SIG-M5 treated with dmso at 0.1 percent for 504 hours (cell line): ENCODE measurements at regions not wholly inside any gene's neighbourhood (a gene's known extent, or its start where the extent isn't known, plus 50 kb on each side); places are given as distances from the start of the nearest gene placed in this dataset.
"Not testable (repeated sequence)": the region's sequence is repeated elsewhere in the genome, so short reads cannot be mapped to it uniquely, and the experiment has no call there.

Source experiments
- DNase-seq: peaks from one replicate; lab custom pipeline; 2025; ENCODE audit not compliant: unreplicated experiment; lab: John Stamatoyannopoulos, UW

DNA sequence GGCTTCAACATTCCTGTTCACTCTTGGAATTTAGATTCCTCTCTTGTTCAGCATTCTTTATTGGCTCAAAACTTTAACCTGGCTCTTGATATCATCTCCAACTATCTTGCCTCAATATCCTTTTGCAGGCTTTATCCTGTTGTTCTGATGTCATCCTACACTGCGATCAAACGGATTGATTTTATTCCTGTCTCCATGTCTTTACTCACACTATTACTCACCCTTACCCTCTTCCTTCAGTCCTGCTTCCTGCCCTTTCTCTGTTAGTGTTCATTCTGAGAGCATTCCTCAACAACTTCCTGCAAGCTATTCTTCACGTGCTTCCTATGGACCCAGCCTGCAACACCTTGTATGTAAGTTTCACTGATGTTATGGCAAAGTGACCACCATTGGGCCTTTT, 264.7 kb downstream of the RNF152 start:
- DNase-seq: no peak

DNA sequence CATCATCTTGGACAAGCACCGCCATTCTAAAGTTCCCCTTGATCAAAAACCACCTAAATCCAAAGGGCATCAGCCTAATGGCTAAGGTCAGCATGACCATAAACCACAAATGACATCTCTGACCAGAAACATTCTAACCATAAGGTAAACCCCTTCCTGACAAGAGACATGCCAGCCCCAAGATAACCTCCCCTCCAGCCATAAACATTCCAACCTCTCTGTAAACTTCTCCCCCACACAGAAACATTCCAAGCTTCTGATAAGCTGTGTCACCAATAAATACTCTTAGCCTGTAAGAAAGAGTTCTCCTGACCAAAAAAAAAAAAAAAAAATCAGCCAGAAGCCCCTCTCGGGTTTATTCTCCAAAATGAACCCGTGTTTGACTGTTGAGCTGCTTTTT, 268.2 kb downstream of the RNF152 start:
- DNase-seq: not testable (repeated sequence)

DNA sequence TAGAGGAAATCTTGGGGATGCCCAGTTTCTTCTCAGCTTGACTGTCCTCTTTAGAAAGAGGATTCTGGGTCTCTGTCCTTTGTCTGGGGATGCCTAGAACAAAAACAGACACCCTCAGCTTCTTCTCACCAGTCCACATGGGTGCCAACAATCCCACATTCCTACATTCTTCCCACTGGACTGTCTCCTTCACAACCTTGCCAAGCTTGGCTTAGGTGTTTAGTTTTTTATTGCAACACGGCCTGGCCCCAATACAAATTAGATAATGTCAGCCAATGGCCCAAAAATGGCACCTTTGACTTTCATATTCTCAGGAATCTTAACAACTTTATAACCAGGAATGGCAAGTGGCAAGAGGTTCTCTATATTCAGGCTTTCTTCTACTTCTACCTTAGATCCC, 273.0 kb downstream of the RNF152 start:
- DNase-seq: no peak

DNA sequence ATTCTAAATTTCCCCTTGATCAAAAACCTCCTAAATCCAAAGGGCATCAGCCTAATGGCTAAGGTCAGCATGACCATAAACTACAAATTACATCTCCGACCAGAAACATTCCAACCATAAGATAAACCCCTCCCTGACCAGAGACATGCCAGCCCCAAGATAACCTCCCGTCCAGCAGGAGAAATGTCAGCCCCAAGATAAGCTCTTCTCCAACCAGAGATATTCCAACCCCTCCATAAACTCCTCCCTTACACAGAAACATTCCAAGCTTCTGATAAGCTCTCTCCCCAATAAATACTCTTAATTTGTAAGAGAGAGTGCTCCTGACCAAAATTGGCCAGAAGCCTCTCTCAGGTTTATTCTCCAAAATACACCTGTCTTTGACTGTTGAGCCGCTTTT, 274.0 kb downstream of the RNF152 start:
- no peak for DNase-seq

DNA sequence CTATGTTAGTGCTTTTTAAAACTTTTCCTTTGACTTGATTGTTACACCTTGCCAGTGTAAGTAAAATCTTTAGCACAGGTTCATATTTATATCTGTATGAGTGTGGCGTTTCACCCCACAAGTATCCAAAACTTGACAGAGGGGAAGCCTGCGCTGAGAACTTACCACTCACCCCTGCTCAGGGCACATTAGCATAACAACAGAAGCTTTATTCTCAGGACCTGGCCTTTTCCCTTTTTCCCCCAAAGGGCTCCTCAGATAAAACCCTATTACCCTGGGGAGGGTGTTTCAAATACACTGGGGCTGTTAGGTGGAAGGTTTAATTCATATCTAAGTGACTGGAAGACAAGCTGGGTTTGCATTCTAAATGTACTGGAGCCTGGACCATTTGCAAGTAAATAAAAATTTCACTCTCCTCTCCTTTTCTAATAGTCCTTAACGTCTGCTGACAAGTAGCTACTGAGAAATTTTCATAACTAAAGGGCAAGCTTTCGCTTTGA, 276.6 kb downstream of the RNF152 start:
- DNase-seq: no peak

DNA sequence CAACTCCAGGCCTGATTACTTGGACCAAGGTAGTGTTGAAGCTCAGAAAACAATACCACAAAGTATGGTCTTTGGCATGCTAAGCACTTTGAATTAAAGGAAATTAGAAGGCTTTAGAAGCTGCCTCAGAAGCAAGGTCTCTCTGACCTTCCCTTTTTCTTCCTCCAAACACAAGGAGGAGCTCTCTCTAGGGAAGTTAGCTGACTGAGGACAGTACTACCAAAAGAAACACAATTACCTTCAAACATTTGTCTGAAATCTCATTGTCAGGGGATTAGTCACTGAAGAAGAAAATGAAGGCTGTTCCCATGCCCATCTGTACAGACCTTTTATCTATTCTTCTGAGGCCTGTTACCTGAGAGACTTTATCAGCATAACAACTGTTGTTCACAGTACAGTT, 279.3 kb downstream of the CDH20 start:
- peak; percentile 9 for DNase-seq

DNA sequence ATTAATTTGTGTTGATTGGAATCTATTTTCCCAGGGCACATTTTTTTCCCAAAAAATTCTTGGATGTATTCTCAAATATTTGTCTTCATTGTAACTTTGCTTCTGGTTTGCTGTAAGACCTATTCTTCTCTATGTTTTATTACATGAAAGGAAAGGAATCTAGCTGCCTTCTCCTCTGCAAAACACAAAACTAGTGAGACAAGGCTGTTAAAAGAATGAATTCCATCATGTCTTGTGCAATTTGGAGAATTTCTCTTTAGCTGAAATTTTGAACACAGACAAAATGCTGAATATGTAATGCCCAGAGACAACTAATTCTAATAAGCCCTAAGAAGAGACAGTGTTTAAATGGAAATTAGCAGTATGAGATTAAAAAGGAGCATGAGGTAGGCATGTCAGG, 275.9 kb downstream of the CDH20 start:
- DNase-seq: no peak

DNA sequence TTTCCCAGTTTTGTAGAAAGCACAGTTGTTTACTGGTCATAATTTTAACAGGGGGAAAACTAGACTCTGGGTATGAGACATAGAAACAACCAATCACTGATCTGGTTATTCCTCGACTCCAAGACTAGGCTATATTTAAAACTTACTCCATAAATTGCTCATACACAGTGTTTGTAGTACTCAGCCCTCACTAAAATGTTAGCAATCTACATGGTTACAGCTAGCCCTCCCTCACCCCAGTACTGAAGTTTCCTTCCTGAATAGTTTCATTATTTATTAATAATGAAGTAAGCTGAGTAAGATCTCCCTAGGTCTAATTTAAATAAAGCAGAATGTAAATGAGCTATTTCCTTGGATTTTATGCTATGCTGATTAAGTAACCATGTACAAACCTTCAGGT, 275.1 kb downstream of the CDH20 start:
- DNase-seq: no peak

DNA sequence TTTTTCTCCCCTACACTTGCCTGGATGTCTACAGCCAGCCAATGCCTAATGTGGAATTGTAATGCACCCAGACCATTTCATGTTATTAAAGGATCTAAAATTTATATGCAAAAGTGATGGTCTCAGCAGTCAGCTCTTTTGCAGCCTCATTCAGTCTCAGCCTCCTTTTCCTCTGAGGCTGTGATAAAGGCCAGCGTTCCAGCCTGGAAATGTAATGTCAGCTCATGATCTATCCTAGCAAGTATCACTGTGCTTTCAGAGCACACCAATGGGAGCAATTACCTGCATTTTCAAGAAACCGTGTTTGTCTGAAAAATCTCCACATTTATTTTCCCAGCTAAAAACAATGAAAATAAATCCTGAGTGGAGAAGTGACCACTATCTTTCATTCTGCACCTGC, 274.6 kb downstream of the CDH20 start:
- DNase-seq: no peak

DNA sequence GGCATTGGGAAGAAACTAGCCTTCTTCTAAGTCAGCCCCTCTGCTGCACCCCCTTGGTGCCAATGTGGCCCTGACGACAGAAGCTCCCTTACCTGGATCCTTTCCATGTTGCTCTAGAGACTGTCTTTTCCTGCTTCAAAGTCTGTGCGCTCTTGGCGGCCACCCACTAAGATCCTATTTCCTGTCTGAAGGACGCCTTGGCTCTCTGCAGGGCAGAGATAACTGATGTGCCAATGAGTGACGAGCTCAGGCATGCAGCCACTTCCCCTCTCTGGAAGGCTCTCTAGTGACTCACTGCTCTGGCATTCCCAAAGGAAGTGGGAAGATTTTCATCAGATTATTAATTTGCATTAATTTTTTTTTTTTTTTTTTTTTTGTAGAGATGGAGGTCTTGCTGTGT, 273.5 kb downstream of the CDH20 start:
- no peak for DNase-seq

DNA sequence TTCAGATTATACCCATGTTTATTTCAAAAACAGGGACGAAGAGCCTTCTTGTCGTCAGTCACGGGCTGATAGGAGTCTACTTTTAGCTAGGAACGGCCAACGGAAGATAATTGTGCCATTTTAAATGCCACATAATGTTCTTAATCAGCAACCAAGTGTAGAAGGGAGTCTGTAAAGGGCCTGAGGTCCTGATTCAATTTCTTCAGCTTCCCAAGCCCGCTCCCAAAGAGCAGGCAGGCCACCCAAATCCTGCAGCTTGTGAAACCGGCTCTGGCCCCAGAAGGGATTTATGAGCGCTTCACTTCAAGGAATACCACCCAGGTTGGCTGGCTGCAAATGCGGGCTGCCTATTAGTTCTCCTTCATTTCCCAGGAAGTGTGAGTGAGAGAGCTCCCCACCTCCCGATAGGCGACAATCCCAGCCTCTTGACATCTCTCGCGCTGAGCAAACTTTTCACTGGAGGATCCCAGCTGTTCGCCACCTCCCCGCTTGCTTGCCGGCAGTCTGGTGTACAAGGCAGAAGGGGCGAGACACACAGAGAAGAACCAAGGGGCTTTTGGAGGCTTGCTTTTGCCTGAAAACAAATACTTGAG, 272.9 kb downstream of the CDH20 start:
- DNase-seq: no peak

DNA sequence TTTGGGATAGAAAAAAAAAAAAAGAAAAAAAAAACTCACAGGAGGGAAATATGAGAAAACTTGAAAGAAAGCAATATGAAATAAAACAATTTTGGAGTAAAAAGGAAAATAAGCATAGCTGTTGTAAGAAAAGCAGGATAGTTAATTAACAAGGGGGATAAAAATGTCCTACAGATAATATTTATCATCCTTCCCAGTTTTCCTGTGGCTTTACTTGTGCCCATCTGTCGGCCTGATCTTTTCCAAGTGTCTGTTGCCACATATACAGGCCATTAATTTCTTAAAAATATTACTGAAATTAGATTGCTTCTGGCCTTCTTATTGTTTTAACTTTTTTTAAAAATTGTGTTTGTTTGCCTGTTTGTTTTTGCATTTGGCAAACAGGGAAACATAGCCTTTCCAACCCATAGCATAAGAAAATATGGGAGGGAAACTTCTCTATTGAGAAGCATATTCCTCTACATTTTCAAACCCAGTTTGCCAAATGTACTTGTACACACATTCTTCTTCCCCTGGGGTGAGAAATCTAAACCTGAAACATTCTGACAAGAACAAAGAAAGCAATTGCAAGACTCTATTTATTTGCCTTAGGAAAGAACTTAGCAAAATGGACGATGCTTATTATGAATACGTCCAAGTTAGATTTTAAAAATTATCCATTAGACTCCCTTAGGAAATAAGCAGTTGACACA, 272.3 kb downstream of the CDH20 start:
- no peak for DNase-seq
